WTC11 (cell line): ENCODE measurements at regions not wholly inside any gene's neighbourhood (a gene's known extent, or its start where the extent isn't known, plus 50 kb on each side); places are given as distances from the start of the nearest gene placed in this dataset.

Experiments
- ATAC-seq: fragments of 200-7000 bp; cut with Tn5 transposase; 2 replicates; pipeline ENCODE4 v1.10.0; 2021; ENCODE audit warnings: mild to moderate bottlenecking, moderate library complexity
- CTCF ChIA-PET: fragments of 300-600 bp; sonication (Branson Sonifier 250); formaldehyde crosslinking; loops from one replicate; lab custom pipeline; 2021; ENCODE audit warnings: antibody characterized with exemption; lab: Charles Lee
- POLR2A ChIA-PET: fragments of 350-600 bp; sonication (Branson Sonifier 250); formaldehyde crosslinking; loops from one replicate; lab custom pipeline; 2021; ENCODE audit warnings: antibody characterized with exemption; lab: Charles Lee
- DNase-seq: peaks from one replicate; pipeline ENCODE4 v3.0.0; 2021; ENCODE audit warnings: low spot score
- H3K27ac Mint-ChIP-seq: 2 replicates; pipeline ENCODE4 v1.8.0; 2021; ENCODE audit warnings: mixed read lengths
- H3K27me3 Mint-ChIP-seq: 2 replicates; pipeline ENCODE4 v1.8.0; 2021; ENCODE audit warnings: low read depth, mild to moderate bottlenecking, moderate library complexity, mixed read lengths
- H3K36me3 Mint-ChIP-seq: 2 replicates; pipeline ENCODE4 v1.8.0; 2021; ENCODE audit warnings: mixed read lengths
- H3K4me1 Mint-ChIP-seq: 2 replicates; pipeline ENCODE4 v1.8.0; 2022; ENCODE audit warnings: mixed read lengths
- H3K4me3 Mint-ChIP-seq: 2 replicates; pipeline ENCODE4 v1.8.0; 2021; ENCODE audit warnings: mild to moderate bottlenecking, moderate library complexity, mixed read lengths
- H3K9me3 Mint-ChIP-seq: 2 replicates; pipeline ENCODE4 v1.8.0; 2021; ENCODE audit warnings: mixed read lengths
- ATF1 ChIP-seq: sonication (generic); formaldehyde crosslinking; IDR thresholded peaks from 2 replicates; pipeline ENCODE4 v1.8.1; 2023; ENCODE audit warnings: mild to moderate bottlenecking, moderate library complexity, missing genetic modification reagents
- CBFB ChIP-seq: sonication (generic); formaldehyde crosslinking; IDR thresholded peaks from 2 replicates; pipeline ENCODE4 v1.8.1; 2022; ENCODE audit warnings: mild to moderate bottlenecking, low read depth, missing genetic modification reagents
- CTCF ChIP-seq: fragments of 200-600 bp; IDR thresholded peaks from 2 replicates; pipeline ENCODE4 v1.8.0; 2022; ENCODE audit warnings: antibody characterized with exemption
- ERG ChIP-seq: fragments of 250-450 bp; sonication (Bioruptor Pico); IDR thresholded peaks from 2 replicates; pipeline ENCODE4 v1.8.0; 2021; ENCODE audit warnings: mild to moderate bottlenecking
- JUN ChIP-seq: sonication (generic); formaldehyde crosslinking; IDR thresholded peaks from 2 replicates; pipeline ENCODE4 v1.8.0; 2023; ENCODE audit warnings: mild to moderate bottlenecking, missing genetic modification reagents
- NFATC4 ChIP-seq: fragments of 250-450 bp; sonication (Bioruptor Pico); IDR thresholded peaks from 2 replicates; pipeline ENCODE4 v1.9.0; 2021; ENCODE audit warnings: mild to moderate bottlenecking
- NR2C2 ChIP-seq: sonication (generic); formaldehyde crosslinking; IDR thresholded peaks from 2 replicates; pipeline ENCODE4 v1.8.0; 2022; ENCODE audit warnings: mild to moderate bottlenecking, missing genetic modification reagents
- NR3C1 ChIP-seq: sonication (generic); formaldehyde crosslinking; conservative IDR thresholded peaks from 2 replicates; pipeline ENCODE4 v1.8.1; 2023; ENCODE audit warnings: low read depth, mild to moderate bottlenecking, missing genetic modification reagents
- OVOL2 ChIP-seq: fragments of 250-450 bp; sonication (Bioruptor Pico); IDR thresholded peaks from 2 replicates; pipeline ENCODE4 v1.9.0; 2021; ENCODE audit warnings: mild to moderate bottlenecking, borderline replicate concordance
- RORB ChIP-seq: fragments of 250-450 bp; sonication (Bioruptor Pico); IDR thresholded peaks from 2 replicates; pipeline ENCODE4 v1.9.0; 2021; ENCODE audit warnings: mild to moderate bottlenecking
- SMAD4 ChIP-seq: sonication (generic); formaldehyde crosslinking; IDR thresholded peaks from 2 replicates; pipeline ENCODE4 v1.8.0; 2022; ENCODE audit warnings: mild to moderate bottlenecking, missing genetic modification reagents
- SOX15 ChIP-seq: fragments of 250-450 bp; sonication (Bioruptor Pico); IDR thresholded peaks from 2 replicates; pipeline ENCODE4 v1.9.0; 2021; ENCODE audit warnings: mild to moderate bottlenecking
- ZBTB21 ChIP-seq: sonication (generic); formaldehyde crosslinking; IDR thresholded peaks from 2 replicates; pipeline ENCODE4 v1.8.1; 2023; ENCODE audit warnings: mild to moderate bottlenecking, missing genetic modification reagents, borderline replicate concordance
- ZNF263 ChIP-seq: sonication (generic); formaldehyde crosslinking; IDR thresholded peaks from 2 replicates; pipeline ENCODE4 v1.8.1; 2022; ENCODE audit warnings: low read depth, mild to moderate bottlenecking, moderate library complexity, missing genetic modification reagents
- ZNF396 ChIP-seq: fragments of 250-450 bp; sonication (Bioruptor Pico); IDR thresholded peaks from 2 replicates; pipeline ENCODE4 v1.8.0; 2021; ENCODE audit warnings: mild to moderate bottlenecking, moderate library complexity, borderline replicate concordance
- ZNF416 ChIP-seq: fragments of 250-450 bp; sonication (Bioruptor Pico); IDR thresholded peaks from 2 replicates; pipeline ENCODE4 v1.9.0; 2021; ENCODE audit warnings: mild to moderate bottlenecking, inconsistent platforms
- ZNF512 ChIP-seq: sonication (generic); formaldehyde crosslinking; IDR thresholded peaks from 2 replicates; pipeline ENCODE4 v1.8.1; 2022; ENCODE audit warnings: missing genetic modification reagents, borderline replicate concordance
- TF ChIP-seq, protein P1 (sequence below): sonication (generic); formaldehyde crosslinking; IDR thresholded peaks from 2 replicates; pipeline ENCODE4 v1.8.0; 2022; ENCODE audit warnings: missing genetic modification reagents
- TF ChIP-seq, protein P2 (sequence below): sonication (generic); formaldehyde crosslinking; IDR thresholded peaks from 2 replicates; pipeline ENCODE4 v1.8.0; 2023; ENCODE audit warnings: mild to moderate bottlenecking, missing genetic modification reagents
- TF ChIP-seq, protein P3 (sequence below): sonication (generic); formaldehyde crosslinking; IDR thresholded peaks from 2 replicates; pipeline ENCODE4 v1.8.1; 2023; ENCODE audit warnings: mild to moderate bottlenecking, missing genetic modification reagents, borderline replicate concordance

DNA sequence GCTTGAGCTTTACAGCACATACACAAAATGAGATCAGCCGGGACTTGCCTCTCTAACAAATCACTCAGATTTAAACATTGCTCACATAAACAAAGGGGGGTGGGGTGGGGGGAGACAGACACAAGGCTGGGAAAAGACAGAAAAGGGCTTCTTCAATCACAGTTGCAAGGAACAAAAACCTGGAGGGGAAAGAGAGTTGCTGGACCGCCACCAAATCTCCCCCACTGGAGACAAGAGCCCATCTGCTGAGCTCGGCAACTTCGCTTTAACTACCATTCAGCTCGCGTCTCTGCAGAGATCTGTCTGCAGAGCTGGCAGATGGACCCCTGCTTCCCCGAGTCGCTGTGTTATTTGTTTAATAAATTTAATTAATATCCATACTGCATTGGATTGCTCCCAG lies 165.0 kb downstream of the RCN1 start (continued):
- no peak for TF ChIP-seq CTCF
- TF ChIP-seq CBFB (CRISPR knock-in tag) = no peak
- no peak for TF ChIP-seq ZNF416
- TF ChIP-seq ZNF396 (CRISPR knock-in tag) = no peak
- TF ChIP-seq ERG (CRISPR knock-in tag) = no peak

DNA sequence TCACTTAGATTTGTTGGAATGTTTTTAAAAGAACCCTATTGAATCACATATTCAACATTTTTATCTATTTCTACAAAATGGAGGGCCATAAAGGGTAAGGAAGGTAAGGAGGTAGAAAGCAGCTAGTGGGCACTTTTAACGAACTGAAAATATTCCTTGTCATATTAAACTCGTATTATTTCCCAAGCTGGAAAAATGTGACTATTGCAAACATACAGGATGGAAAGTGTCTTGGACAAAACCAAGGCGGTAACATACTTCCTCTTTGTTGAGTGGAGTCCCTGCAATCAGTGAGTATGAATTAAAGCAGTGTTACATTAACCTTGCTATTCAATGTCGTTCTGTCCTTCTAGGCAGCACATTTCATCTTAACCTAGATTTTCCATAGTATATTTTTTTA lies 165.6 kb downstream of the RCN1 start:
- ChIA-PET CTCF (interaction anchor here (1.2 kb wide), 1 partner anchor 32 kb away, joined by 4 read pairs; no protein-coding TSS in a partner anchor), POLR2A (no interaction called here)
- no peak for TF ChIP-seq NR2C2 (CRISPR knock-in tag)
- TF ChIP-seq NR3C1 (CRISPR knock-in tag) = no peak
- no peak for TF ChIP-seq SMAD4 (CRISPR knock-in tag)
- no peak for TF ChIP-seq JUN
- TF ChIP-seq ZBTB21 (CRISPR knock-in tag) = no peak
- TF ChIP-seq RORB (CRISPR knock-in tag) = no peak
- TF ChIP-seq ZNF263 (CRISPR knock-in tag) = no peak
- TF ChIP-seq ATF1 = no peak
- no peak for TF ChIP-seq SOX15
- no peak for TF ChIP-seq ZNF512 (CRISPR knock-in tag)
- TF ChIP-seq, protein P1, sequence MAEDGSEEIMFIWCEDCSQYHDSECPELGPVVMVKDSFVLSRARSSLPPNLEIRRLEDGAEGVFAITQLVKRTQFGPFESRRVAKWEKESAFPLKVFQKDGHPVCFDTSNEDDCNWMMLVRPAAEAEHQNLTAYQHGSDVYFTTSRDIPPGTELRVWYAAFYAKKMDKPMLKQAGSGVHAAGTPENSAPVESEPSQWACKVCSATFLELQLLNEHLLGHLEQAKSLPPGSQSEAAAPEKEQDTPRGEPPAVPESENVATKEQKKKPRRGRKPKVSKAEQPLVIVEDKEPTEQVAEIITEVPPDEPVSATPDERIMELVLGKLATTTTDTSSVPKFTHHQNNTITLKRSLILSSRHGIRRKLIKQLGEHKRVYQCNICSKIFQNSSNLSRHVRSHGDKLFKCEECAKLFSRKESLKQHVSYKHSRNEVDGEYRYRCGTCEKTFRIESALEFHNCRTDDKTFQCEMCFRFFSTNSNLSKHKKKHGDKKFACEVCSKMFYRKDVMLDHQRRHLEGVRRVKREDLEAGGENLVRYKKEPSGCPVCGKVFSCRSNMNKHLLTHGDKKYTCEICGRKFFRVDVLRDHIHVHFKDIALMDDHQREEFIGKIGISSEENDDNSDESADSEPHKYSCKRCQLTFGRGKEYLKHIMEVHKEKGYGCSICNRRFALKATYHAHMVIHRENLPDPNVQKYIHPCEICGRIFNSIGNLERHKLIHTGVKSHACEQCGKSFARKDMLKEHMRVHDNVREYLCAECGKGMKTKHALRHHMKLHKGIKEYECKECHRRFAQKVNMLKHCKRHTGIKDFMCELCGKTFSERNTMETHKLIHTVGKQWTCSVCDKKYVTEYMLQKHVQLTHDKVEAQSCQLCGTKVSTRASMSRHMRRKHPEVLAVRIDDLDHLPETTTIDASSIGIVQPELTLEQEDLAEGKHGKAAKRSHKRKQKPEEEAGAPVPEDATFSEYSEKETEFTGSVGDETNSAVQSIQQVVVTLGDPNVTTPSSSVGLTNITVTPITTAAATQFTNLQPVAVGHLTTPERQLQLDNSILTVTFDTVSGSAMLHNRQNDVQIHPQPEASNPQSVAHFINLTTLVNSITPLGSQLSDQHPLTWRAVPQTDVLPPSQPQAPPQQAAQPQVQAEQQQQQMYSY (CRISPR knock-in tag) = no peak
- TF ChIP-seq, protein P2, sequence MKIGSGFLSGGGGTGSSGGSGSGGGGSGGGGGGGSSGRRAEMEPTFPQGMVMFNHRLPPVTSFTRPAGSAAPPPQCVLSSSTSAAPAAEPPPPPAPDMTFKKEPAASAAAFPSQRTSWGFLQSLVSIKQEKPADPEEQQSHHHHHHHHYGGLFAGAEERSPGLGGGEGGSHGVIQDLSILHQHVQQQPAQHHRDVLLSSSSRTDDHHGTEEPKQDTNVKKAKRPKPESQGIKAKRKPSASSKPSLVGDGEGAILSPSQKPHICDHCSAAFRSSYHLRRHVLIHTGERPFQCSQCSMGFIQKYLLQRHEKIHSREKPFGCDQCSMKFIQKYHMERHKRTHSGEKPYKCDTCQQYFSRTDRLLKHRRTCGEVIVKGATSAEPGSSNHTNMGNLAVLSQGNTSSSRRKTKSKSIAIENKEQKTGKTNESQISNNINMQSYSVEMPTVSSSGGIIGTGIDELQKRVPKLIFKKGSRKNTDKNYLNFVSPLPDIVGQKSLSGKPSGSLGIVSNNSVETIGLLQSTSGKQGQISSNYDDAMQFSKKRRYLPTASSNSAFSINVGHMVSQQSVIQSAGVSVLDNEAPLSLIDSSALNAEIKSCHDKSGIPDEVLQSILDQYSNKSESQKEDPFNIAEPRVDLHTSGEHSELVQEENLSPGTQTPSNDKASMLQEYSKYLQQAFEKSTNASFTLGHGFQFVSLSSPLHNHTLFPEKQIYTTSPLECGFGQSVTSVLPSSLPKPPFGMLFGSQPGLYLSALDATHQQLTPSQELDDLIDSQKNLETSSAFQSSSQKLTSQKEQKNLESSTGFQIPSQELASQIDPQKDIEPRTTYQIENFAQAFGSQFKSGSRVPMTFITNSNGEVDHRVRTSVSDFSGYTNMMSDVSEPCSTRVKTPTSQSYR (CRISPR knock-in tag) = no peak
- TF ChIP-seq, protein P3, sequence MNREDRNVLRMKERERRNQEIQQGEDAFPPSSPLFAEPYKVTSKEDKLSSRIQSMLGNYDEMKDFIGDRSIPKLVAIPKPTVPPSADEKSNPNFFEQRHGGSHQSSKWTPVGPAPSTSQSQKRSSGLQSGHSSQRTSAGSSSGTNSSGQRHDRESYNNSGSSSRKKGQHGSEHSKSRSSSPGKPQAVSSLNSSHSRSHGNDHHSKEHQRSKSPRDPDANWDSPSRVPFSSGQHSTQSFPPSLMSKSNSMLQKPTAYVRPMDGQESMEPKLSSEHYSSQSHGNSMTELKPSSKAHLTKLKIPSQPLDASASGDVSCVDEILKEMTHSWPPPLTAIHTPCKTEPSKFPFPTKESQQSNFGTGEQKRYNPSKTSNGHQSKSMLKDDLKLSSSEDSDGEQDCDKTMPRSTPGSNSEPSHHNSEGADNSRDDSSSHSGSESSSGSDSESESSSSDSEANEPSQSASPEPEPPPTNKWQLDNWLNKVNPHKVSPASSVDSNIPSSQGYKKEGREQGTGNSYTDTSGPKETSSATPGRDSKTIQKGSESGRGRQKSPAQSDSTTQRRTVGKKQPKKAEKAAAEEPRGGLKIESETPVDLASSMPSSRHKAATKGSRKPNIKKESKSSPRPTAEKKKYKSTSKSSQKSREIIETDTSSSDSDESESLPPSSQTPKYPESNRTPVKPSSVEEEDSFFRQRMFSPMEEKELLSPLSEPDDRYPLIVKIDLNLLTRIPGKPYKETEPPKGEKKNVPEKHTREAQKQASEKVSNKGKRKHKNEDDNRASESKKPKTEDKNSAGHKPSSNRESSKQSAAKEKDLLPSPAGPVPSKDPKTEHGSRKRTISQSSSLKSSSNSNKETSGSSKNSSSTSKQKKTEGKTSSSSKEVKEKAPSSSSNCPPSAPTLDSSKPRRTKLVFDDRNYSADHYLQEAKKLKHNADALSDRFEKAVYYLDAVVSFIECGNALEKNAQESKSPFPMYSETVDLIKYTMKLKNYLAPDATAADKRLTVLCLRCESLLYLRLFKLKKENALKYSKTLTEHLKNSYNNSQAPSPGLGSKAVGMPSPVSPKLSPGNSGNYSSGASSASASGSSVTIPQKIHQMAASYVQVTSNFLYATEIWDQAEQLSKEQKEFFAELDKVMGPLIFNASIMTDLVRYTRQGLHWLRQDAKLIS (CRISPR knock-in tag) = no peak
- no peak for TF ChIP-seq NFATC4
- TF ChIP-seq OVOL2 (CRISPR knock-in tag) = no peak
- TF ChIP-seq CTCF = no peak

More for the DNA sequence above, 165.6 kb downstream of the RCN1 start:
- DNase-seq (no peak), ATAC-seq (no peak)
- H3K27ac Mint-ChIP-seq = no peak overlapping the region
- peaks cover 8% of the 10 kb centered on the region for H3K9me3 Mint-ChIP-seq
- H3K4me3 Mint-ChIP-seq = no peak overlapping the region
- peaks cover 3% of the 10 kb centered on the region; the same call in 1 of the 2 replicates for H3K27me3 Mint-ChIP-seq
- H3K4me1 Mint-ChIP-seq = peaks cover 7% of the 10 kb centered on the region
- H3K36me3 Mint-ChIP-seq = peaks cover under 1% of the 10 kb centered on the region; the same call in 1 of the 2 replicates
